Smooth muscle cell (in vitro differentiated cells): ENCODE measurements at regions not wholly inside any gene's neighbourhood (a gene's known extent, or its start where the extent isn't known, plus 50 kb on each side); places are given as distances from the start of the nearest gene placed in this dataset.
A peak's percentile ranks its signal among the peaks of the same experiment; 100 is the strongest.

Source experiments
- DNase-seq: peaks from one replicate; lab custom pipeline; 2025; ENCODE audit not compliant: unreplicated experiment; lab: John Stamatoyannopoulos, UW
- H2AFZ ChIP-seq: fragments of 200-600 bp; sonication (generic); 2 replicates; pipeline ENCODE4 v1.6.0; 2016; ENCODE audit warnings: antibody characterized with exemption, low read depth, mild to moderate bottlenecking
- H3F3A ChIP-seq: fragments of 200-600 bp; sonication (generic); 2 replicates; pipeline ENCODE4 v1.6.0; 2017; ENCODE audit warnings: antibody characterized with exemption, low read depth
- H3K27ac ChIP-seq: fragments of 200-600 bp; sonication (generic); 2 replicates; pipeline ENCODE4 v1.5.1; 2016; ENCODE audit warnings: low read depth, mild to moderate bottlenecking
- H3K27me3 ChIP-seq: fragments of 200-600 bp; sonication (generic); 2 replicates; pipeline ENCODE4 v1.6.1; 2016; ENCODE audit warnings: low read depth, mild to moderate bottlenecking
- H3K36me3 ChIP-seq: fragments of 200-600 bp; sonication (generic); 2 replicates; pipeline ENCODE4 v1.5.1; 2016; ENCODE audit warnings: low read depth
- H3K4me1 ChIP-seq: fragments of 200-600 bp; sonication (generic); 2 replicates; pipeline ENCODE4 v1.5.1; 2016; ENCODE audit warnings: low read depth
- H3K4me2 ChIP-seq: fragments of 200-600 bp; sonication (generic); 2 replicates; pipeline ENCODE4 v1.6.0; 2016; ENCODE audit warnings: mild to moderate bottlenecking
- H3K4me3 ChIP-seq: fragments of 200-600 bp; sonication (generic); 2 replicates; pipeline ENCODE4 v1.5.1; 2016; ENCODE audit warnings: mild to moderate bottlenecking
- H3K79me2 ChIP-seq: fragments of 200-600 bp; sonication (generic); 2 replicates; pipeline ENCODE4 v1.6.0; 2016; ENCODE audit warnings: low read depth, mild to moderate bottlenecking
- H3K9ac ChIP-seq: fragments of 200-600 bp; sonication (generic); 2 replicates; pipeline ENCODE4 v1.6.0; 2016; ENCODE audit warnings: low read depth
- H3K9me3 ChIP-seq: fragments of 200-600 bp; sonication (generic); replicated peaks from 2 replicates; pipeline ENCODE4 v1.5.1; 2016; ENCODE audit warnings: low read depth
- H4K20me1 ChIP-seq: fragments of 200-600 bp; sonication (generic); 2 replicates; pipeline ENCODE4 v1.6.0; 2016; ENCODE audit warnings: low read depth
- WGBS: methylation state at CpG from one replicate; pipeline ENCODE4 v1.1.7; 2016; ENCODE audit warnings: low lambda C conversion rate; 5-methylcytosine and 5-hydroxymethylcytosine counted together
- TF ChIP-seq, protein P1 (sequence below): fragments of 200-600 bp; sonication (generic); IDR thresholded peaks from 2 replicates; pipeline ENCODE4 v1.5.1; 2017; ENCODE audit warnings: borderline replicate concordance, mild to moderate bottlenecking, antibody characterized with exemption; ENCODE audit not compliant: insufficient read depth, poor library complexity, severe bottlenecking

DNA sequence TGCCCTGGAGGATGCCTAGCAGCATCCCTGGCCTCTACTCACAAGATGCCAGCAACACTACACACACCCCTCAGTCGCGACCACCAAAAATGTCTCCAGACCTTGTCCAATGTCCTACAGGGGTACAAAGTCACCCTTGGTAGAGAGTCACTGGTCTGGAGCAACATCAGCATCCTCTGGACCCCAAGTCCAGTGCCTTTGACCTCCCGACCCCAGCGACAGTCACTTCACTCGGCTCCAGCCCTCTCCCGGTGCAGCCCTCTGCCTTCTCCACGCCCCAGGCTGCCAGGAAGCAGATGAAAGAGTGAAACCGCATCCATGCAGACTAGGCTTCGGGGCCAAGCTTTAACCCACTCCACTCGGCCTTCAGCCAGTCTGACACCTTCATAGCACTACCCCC lies 92.0 kb upstream of the SRSF6 start:
- H2AFZ ChIP-seq: no peak overlapping the region
- H3K4me2 ChIP-seq: no peak overlapping the region
- DNase-seq: no peak
- no peaks in the 10 kb centered on the region for H3F3A ChIP-seq
- H3K9me3 ChIP-seq: no peaks in the 10 kb centered on the region
- no peaks in the 10 kb centered on the region for H3K79me2 ChIP-seq
- no peaks in the 10 kb centered on the region for H3K4me1 ChIP-seq
- 74% methylated on average over 10 of the region's 10 CpGs for WGBS
- H4K20me1 ChIP-seq: no peaks in the 10 kb centered on the region
- no peak overlapping the region for H3K4me3 ChIP-seq
- no peaks in the 10 kb centered on the region for H3K27me3 ChIP-seq
- no peak overlapping the region for H3K9ac ChIP-seq
- no peaks in the 10 kb centered on the region for H3K36me3 ChIP-seq
- TF ChIP-seq, protein P1, sequence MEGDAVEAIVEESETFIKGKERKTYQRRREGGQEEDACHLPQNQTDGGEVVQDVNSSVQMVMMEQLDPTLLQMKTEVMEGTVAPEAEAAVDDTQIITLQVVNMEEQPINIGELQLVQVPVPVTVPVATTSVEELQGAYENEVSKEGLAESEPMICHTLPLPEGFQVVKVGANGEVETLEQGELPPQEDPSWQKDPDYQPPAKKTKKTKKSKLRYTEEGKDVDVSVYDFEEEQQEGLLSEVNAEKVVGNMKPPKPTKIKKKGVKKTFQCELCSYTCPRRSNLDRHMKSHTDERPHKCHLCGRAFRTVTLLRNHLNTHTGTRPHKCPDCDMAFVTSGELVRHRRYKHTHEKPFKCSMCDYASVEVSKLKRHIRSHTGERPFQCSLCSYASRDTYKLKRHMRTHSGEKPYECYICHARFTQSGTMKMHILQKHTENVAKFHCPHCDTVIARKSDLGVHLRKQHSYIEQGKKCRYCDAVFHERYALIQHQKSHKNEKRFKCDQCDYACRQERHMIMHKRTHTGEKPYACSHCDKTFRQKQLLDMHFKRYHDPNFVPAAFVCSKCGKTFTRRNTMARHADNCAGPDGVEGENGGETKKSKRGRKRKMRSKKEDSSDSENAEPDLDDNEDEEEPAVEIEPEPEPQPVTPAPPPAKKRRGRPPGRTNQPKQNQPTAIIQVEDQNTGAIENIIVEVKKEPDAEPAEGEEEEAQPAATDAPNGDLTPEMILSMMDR: no peak
- H3K27ac ChIP-seq: no peak overlapping the region

DNA sequence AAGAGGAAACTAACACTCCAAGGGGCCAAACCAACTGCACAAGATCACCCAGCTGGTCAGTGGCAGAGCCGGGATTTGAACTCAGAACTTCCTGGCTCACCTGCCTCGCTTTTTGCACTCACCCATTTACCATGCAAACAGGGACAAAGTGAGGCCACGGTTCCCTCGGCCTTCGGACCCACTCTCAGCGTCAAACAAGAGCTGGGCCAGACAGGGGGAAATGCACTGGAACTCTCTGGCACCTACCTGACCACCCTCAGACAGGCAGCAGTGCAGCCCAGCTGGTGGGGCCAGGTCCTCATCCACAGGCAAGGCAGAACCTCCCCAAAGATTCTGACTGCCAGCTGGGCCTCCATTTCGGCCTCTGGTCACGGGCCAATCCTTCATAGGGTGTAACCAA lies 93.7 kb upstream of the SRSF6 start:
- H4K20me1 ChIP-seq: no peaks in the 10 kb centered on the region
- H3K36me3 ChIP-seq: no peaks in the 10 kb centered on the region
- DNase-seq: no peak
- H3K9me3 ChIP-seq: no peaks in the 10 kb centered on the region
- 98% methylated on average over 8 of the region's 8 CpGs for WGBS
- H3K4me3 ChIP-seq: no peak overlapping the region
- TF ChIP-seq, protein P1: no peak
- H3K27ac ChIP-seq: no peak overlapping the region
- no peak overlapping the region for H3K9ac ChIP-seq
- H3K27me3 ChIP-seq: no peaks in the 10 kb centered on the region
- H3K79me2 ChIP-seq: no peaks in the 10 kb centered on the region
- H3K4me2 ChIP-seq: no peak overlapping the region
- H3K4me1 ChIP-seq: no peaks in the 10 kb centered on the region
- H2AFZ ChIP-seq: no peak overlapping the region
- no peaks in the 10 kb centered on the region for H3F3A ChIP-seq

DNA sequence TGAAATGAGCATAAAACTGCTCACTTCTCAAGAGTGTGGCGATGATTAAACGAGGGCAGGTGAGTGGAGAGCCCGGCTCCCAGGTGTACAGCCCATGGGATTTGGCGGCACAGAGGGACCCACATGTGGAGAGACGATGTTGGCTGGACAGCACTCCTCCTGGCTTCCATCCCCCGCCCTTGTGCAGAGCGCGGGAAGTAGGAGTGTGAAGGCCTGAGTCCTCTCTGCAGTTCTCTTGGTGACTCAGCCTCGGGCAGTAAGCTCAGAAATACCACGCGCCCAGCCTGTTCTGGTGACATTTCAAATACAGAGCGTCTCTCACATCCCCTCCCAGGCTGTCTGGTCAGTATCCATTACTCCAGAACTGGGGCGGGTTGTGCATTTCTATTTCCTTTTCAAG lies 94.2 kb upstream of the SRSF6 start:
- Histone ChIP-seq H3K4me1 (no peaks in the 10 kb centered on the region), H3K36me3 (no peaks in the 10 kb centered on the region), H3K4me2 (no peak overlapping the region), H3K4me3 (no peak overlapping the region), H3K9ac (no peak overlapping the region), H3K79me2 (no peaks in the 10 kb centered on the region), H3F3A (no peaks in the 10 kb centered on the region), H2AFZ (no peak overlapping the region), H3K9me3 (no peaks in the 10 kb centered on the region), H4K20me1 (no peaks in the 10 kb centered on the region), H3K27me3 (no peaks in the 10 kb centered on the region), H3K27ac (no peak overlapping the region)
- TF ChIP-seq, protein P1: no peak
- DNase-seq: peak; percentile 11
- WGBS: 39% methylated on average over 13 of the region's 13 CpGs

GRCh38 chr20:43361526-43361925 lies 96.2 kb upstream of the SRSF6 start:
- Histone ChIP-seq H3K9ac (no peak overlapping the region), H3K36me3 (no peaks in the 10 kb centered on the region), H3K79me2 (no peaks in the 10 kb centered on the region), H3K27me3 (no peaks in the 10 kb centered on the region), H4K20me1 (no peaks in the 10 kb centered on the region), H3K4me3 (no peak overlapping the region), H3K27ac (no peak overlapping the region), H3K4me2 (no peak overlapping the region), H3K4me1 (no peaks in the 10 kb centered on the region), H3F3A (no peaks in the 10 kb centered on the region), H3K9me3 (no peaks in the 10 kb centered on the region), H2AFZ (no peak overlapping the region)
- TF ChIP-seq, protein P1: no peak
- DNase-seq: no peak
- WGBS: 89% methylated on average over 4 of the region's 4 CpGs
